NCI-H82 (cell line): ENCODE measurements at regions not wholly inside any gene's neighbourhood (a gene's known extent, or its start where the extent isn't known, plus 50 kb on each side); places are given as distances from the start of the nearest gene placed in this dataset.

ENCODE experiments used
- DNase-seq: peaks from one replicate; lab custom pipeline; 2025; lab: John Stamatoyannopoulos, UW

- no peak for DNase-seq
Measured at GRCh38 chrX:6906608-6907007, 240.9 kb upstream of the STS start.

GRCh38 chrX:6904156-6904555 lies 243.4 kb upstream of the STS start:
- DNase-seq, result no peak

- DNase-seq, result no peak
Measured at GRCh38 chrX:6898371-6898770, 249.1 kb upstream of the STS start.

- no peak for DNase-seq
Measured at GRCh38 chrX:6891404-6891803, 256.1 kb upstream of the STS start.

- DNase-seq, result no peak
Measured at GRCh38 chrX:6890544-6891261, 256.8 kb upstream of the STS start.

GRCh38 chrX:6885909-6886308 lies 261.6 kb upstream of the STS start:
- no peak for DNase-seq

- no peak for DNase-seq
Measured at GRCh38 chrX:6885396-6885795, 262.1 kb upstream of the STS start.

- DNase-seq, result no peak
Measured at GRCh38 chrX:6861456-6861855, 286.1 kb upstream of the STS start.

- no peak for DNase-seq
Measured at GRCh38 chrX:6857749-6858148, 289.8 kb upstream of the STS start.

- DNase-seq, result no peak
Measured at GRCh38 chrX:6856471-6856870, 291.0 kb upstream of the STS start.

GRCh38 chrX:6852869-6853268 lies 294.6 kb upstream of the STS start:
- DNase-seq, result no peak

GRCh38 chrX:6852121-6852520 lies 295.4 kb upstream of the STS start:
- no peak for DNase-seq

- no peak for DNase-seq
Measured at GRCh38 chrX:6851140-6851539, 296.4 kb upstream of the STS start.

- DNase-seq, result no peak
Measured at GRCh38 chrX:6849716-6850414, 297.6 kb upstream of the STS start.

- DNase-seq, result no peak
Measured at GRCh38 chrX:6832619-6833018, 297.7 kb upstream of the VCX3A start.

- DNase-seq, result no peak
Measured at GRCh38 chrX:6826856-6827255, 291.9 kb upstream of the VCX3A start.

GRCh38 chrX:6821730-6822129 lies 286.8 kb upstream of the VCX3A start:
- no peak for DNase-seq

GRCh38 chrX:6813836-6814370 lies 279.0 kb upstream of the VCX3A start:
- no peak for DNase-seq

GRCh38 chrX:6812087-6812486 lies 277.2 kb upstream of the VCX3A start:
- no peak for DNase-seq

GRCh38 chrX:6810776-6811175 lies 275.9 kb upstream of the VCX3A start:
- DNase-seq, result no peak

GRCh38 chrX:6803607-6804006 lies 268.7 kb upstream of the VCX3A start:
- no peak for DNase-seq

- peak; percentile 92 for DNase-seq
Measured at GRCh38 chrX:6793000-6793399, 258.1 kb upstream of the VCX3A start.

- DNase-seq, result no peak
Measured at GRCh38 chrX:6783912-6784311, 249.0 kb upstream of the VCX3A start.

GRCh38 chrX:6782831-6783230 lies 247.9 kb upstream of the VCX3A start:
- DNase-seq, result no peak
